ENCODE measurements at regions not wholly inside any gene's neighbourhood (a gene's known extent, or its start where the extent isn't known, plus 50 kb on each side); places are given as distances from the start of the nearest gene placed in this dataset.
"Not testable (repeated sequence)": the region's sequence is repeated elsewhere in the genome, so short reads cannot be mapped to it uniquely, and the experiment has no call there.

- Histone ChIP-seq H3K9me3 (no peaks in the 10 kb centered on the region), H3K27me3 (no peaks in the 10 kb centered on the region), H3K4me1 (ENCODE audit: insufficient read depth) (no peaks in the 10 kb centered on the region), H3K36me3 (no peaks in the 10 kb centered on the region), H3K27ac (no peak overlapping the region), H3K4me3 (no peak overlapping the region)
- whole genome bisulfite sequencing, 3 donors, result 85 to 90% (median 86%) methylated on average over 18 of the region's 18 CpGs
- intact Hi-C loops (cut with DNase I), result no loop called here
- TF ChIP-seq CTCF (IDR thresholded peaks at IDR 0.05), result no peak
- DNase-seq, result no peak
Measured at GRCh38 chr2:101630224-101630949, 67.1 kb upstream of the MAP4K4 start.

GRCh38 chr2:101628030-101628392 is 69.5 kb upstream of the MAP4K4 start:
- Histone ChIP-seq H3K36me3 (no peaks in the 10 kb centered on the region), H3K9me3 (no peaks in the 10 kb centered on the region), H3K27me3 (no peaks in the 10 kb centered on the region), H3K4me1 (ENCODE audit: insufficient read depth) (no peaks in the 10 kb centered on the region), H3K27ac (no peak overlapping the region), H3K4me3 (no peak overlapping the region)
- no peak for DNase-seq
- 96 to 99% (median 97%) methylated on average over 15 to 16 of the region's 16 CpGs for WGBS, 3 donors
- intact Hi-C loops (cut with DNase I), result no loop called here
- no peak for TF ChIP-seq CTCF (IDR thresholded peaks at IDR 0.05)
- TF ChIP-seq EP300 (IDR thresholded peaks at IDR 0.05), result no peak
- TF ChIP-seq POLR2A (IDR thresholded peaks at IDR 0.05), result no peak

GRCh38 chr2:101627285-101628029 is 70.0 kb upstream of the MAP4K4 start:
- Histone ChIP-seq H3K4me3 (no peak overlapping the region), H3K4me1 (ENCODE audit: insufficient read depth) (peaks cover 1% of the 10 kb centered on the region), H3K36me3 (no peaks in the 10 kb centered on the region), H3K27ac (no peak overlapping the region), H3K9me3 (no peaks in the 10 kb centered on the region), H3K27me3 (no peaks in the 10 kb centered on the region)
- no peak for TF ChIP-seq EP300 (IDR thresholded peaks at IDR 0.05)
- no peak for TF ChIP-seq POLR2A (IDR thresholded peaks at IDR 0.05)
- 87 to 91% (median 90%) methylated on average over 14 of the region's 14 CpGs for WGBS, 3 donors
- intact Hi-C loops (cut with DNase I), result no loop called here
- DNase-seq, result no peak

- H3K27ac ChIP-seq; H3K27me3 ChIP-seq; H3K4me1 ChIP-seq (ENCODE audit: insufficient read depth); H3K36me3 ChIP-seq; DNase-seq; H3K4me3 ChIP-seq; H3K9me3 ChIP-seq; intact Hi-C loops (cut with DNase I): not testable (repeated sequence)
- WGBS, 3 donors, result 88 to 95% (median 94%) methylated on average over 8 of the region's 8 CpGs
Measured at GRCh38 chr2:101625814-101626213, 71.7 kb upstream of the MAP4K4 start.

GRCh38 chr2:101625387-101625786 is 72.1 kb upstream of the MAP4K4 start:
- Histone ChIP-seq H3K4me3 (no peak overlapping the region), H3K27me3 (no peaks in the 10 kb centered on the region), H3K4me1 (ENCODE audit: insufficient read depth) (peaks cover 2% of the 10 kb centered on the region), H3K9me3 (no peaks in the 10 kb centered on the region), H3K27ac (no peak overlapping the region), H3K36me3 (no peaks in the 10 kb centered on the region)
- intact Hi-C loops (cut with DNase I), result no loop called here
- no peak for DNase-seq
- 83 to 90% (median 85%) methylated on average over 7 of the region's 7 CpGs for WGBS, 3 donors
- TF ChIP-seq POLR2A (IDR thresholded peaks at IDR 0.05) (no peak), CTCF (IDR thresholded peaks at IDR 0.05) (no peak), EP300 (IDR thresholded peaks at IDR 0.05) (no peak)

Measured in ovary (tissue), 7 donors.